Stomach (tissue), 4 donors: ENCODE measurements at regions not wholly inside any gene's neighbourhood (a gene's known extent, or its start where the extent isn't known, plus 50 kb on each side); places are given as distances from the start of the nearest gene placed in this dataset.

Source experiments
- POLR2A ChIP-seq, 4 donors: fragments of 450-650 bp; IDR thresholded peaks; one replicate each; pipeline ENCODE4 v1.6.1; 2016; ENCODE audit warnings: antibody characterized with exemption in 4 of 4, control low read depth in 2 of 4, mild to moderate bottlenecking in 1 of 4, moderate library complexity in 1 of 4
- TF ChIP-seq, protein P1 (sequence below), 7 experiments: fragments of 450-650 bp in 4 of 7; fragments of 200-600 bp in 3 of 7; sonication (generic) in 3 of 7; IDR thresholded peaks; one replicate each; pipeline ENCODE4 v1.5.1; 2016 to 2019; ENCODE audit warnings: antibody characterized with exemption in 7 of 7, control low read depth in 2 of 7, mild to moderate bottlenecking in 1 of 7

GRCh38 chr22:44608597-44609399 is 93.2 kb upstream of the PRR5 start:
- TF ChIP-seq, protein P1, sequence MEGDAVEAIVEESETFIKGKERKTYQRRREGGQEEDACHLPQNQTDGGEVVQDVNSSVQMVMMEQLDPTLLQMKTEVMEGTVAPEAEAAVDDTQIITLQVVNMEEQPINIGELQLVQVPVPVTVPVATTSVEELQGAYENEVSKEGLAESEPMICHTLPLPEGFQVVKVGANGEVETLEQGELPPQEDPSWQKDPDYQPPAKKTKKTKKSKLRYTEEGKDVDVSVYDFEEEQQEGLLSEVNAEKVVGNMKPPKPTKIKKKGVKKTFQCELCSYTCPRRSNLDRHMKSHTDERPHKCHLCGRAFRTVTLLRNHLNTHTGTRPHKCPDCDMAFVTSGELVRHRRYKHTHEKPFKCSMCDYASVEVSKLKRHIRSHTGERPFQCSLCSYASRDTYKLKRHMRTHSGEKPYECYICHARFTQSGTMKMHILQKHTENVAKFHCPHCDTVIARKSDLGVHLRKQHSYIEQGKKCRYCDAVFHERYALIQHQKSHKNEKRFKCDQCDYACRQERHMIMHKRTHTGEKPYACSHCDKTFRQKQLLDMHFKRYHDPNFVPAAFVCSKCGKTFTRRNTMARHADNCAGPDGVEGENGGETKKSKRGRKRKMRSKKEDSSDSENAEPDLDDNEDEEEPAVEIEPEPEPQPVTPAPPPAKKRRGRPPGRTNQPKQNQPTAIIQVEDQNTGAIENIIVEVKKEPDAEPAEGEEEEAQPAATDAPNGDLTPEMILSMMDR (IDR thresholded peaks at IDR 0.05) = no peak
- no peak for TF ChIP-seq POLR2A (IDR thresholded peaks at IDR 0.05)
